Mesenchymal stem cell (in vitro differentiated cells and primary cell): ENCODE measurements at regions not wholly inside any gene's neighbourhood (a gene's known extent, or its start where the extent isn't known, plus 50 kb on each side); places are given as distances from the start of the nearest gene placed in this dataset.
"Not testable (repeated sequence)": the region's sequence is repeated elsewhere in the genome, so short reads cannot be mapped to it uniquely, and the experiment has no call there.

Experiments used
- DNase-seq: peaks from one replicate; pipeline ENCODE4 v3.0.0-alpha.2; 2013
- H2AFZ ChIP-seq: one replicate; pipeline ENCODE4 v1.6.1; 2013; ENCODE audit warnings: low read depth, mild to moderate bottlenecking, control low read depth, inconsistent platforms, low read length, moderate library complexity
- H2AK5ac ChIP-seq: 2 replicates; pipeline ENCODE4 v1.6.1; 2013; ENCODE audit warnings: low read length, moderate library complexity, mild to moderate bottlenecking, inconsistent platforms; ENCODE audit not compliant: severe bottlenecking
- H2BK120ac ChIP-seq: one replicate; pipeline ENCODE4 v1.6.1; 2013; ENCODE audit warnings: low read depth, mild to moderate bottlenecking, inconsistent platforms, low read length, moderate library complexity
- H2BK12ac ChIP-seq, 2 experiments: one replicate each; pipeline ENCODE4 v1.6.1; 2013; ENCODE audit warnings: inconsistent platforms in 2 of 2, low read length in 2 of 2, mild to moderate bottlenecking in 2 of 2, moderate library complexity in 2 of 2, control low read depth in 1 of 2
- H2BK15ac ChIP-seq: one replicate; pipeline ENCODE4 v1.6.1; 2013; ENCODE audit warnings: mild to moderate bottlenecking, low read depth, inconsistent platforms; ENCODE audit not compliant: poor library complexity, severe bottlenecking
- H2BK5ac ChIP-seq: 2 replicates; pipeline ENCODE4 v1.6.1; 2013; ENCODE audit warnings: low read depth, mild to moderate bottlenecking, low read length, control low read depth, inconsistent platforms; ENCODE audit not compliant: poor library complexity, severe bottlenecking
- H3K14ac ChIP-seq, 2 experiments: one replicate each; pipeline ENCODE4 v1.6.1; 2013; ENCODE audit warnings: inconsistent platforms in 2 of 2, low read length in 2 of 2, control low read depth in 1 of 2, mild to moderate bottlenecking in 1 of 2, moderate library complexity in 1 of 2
- H3K18ac ChIP-seq, 2 experiments: one replicate each; pipeline ENCODE4 v1.6.1; 2013; ENCODE audit warnings: inconsistent platforms in 2 of 2, low read length in 2 of 2, control low read depth in 1 of 2, low read depth in 1 of 2, mild to moderate bottlenecking in 1 of 2
- H3K23ac ChIP-seq, 2 experiments: one replicate each; pipeline ENCODE4 v1.6.1; 2013; ENCODE audit warnings: inconsistent platforms in 2 of 2, low read length in 2 of 2, mild to moderate bottlenecking in 2 of 2, moderate library complexity in 2 of 2, control low read depth in 1 of 2
- H3K27ac ChIP-seq: 2 replicates; pipeline ENCODE4 v1.5.1; 2013; ENCODE audit warnings: mild to moderate bottlenecking, moderate library complexity, low read length, control low read depth, inconsistent platforms; ENCODE audit not compliant: poor library complexity, severe bottlenecking
- H3K27me3 ChIP-seq, 2 experiments: 2 replicates each; pipeline versions ENCODE4 v1.6.1 to v1.7.0; 2013; ENCODE audit warnings: low read length in 2 of 2, mild to moderate bottlenecking in 2 of 2, moderate library complexity in 2 of 2, control low read depth in 1 of 2, inconsistent platforms in 1 of 2; ENCODE audit not compliant: control insufficient read depth in 1 of 2, insufficient read depth in 1 of 2
- H3K36me3 ChIP-seq, 2 experiments: 2 replicates each; pipeline versions ENCODE4 v1.6.1 to v1.7.0; 2013; ENCODE audit warnings: low read length in 2 of 2, control low read depth in 1 of 2, inconsistent platforms in 1 of 2, low read depth in 1 of 2, mild to moderate bottlenecking in 1 of 2; ENCODE audit not compliant: insufficient read depth in 2 of 2, control insufficient read depth in 1 of 2
- H3K4ac ChIP-seq, 2 experiments: one replicate each; pipeline ENCODE4 v1.6.1; 2013; ENCODE audit warnings: inconsistent platforms in 2 of 2, low read length in 2 of 2, mild to moderate bottlenecking in 2 of 2, moderate library complexity in 2 of 2, control low read depth in 1 of 2, low read depth in 1 of 2
- H3K4me1 ChIP-seq: 2 replicates; pipeline ENCODE4 v1.6.1; 2013; ENCODE audit warnings: low read depth, low read length, control low read depth; ENCODE audit not compliant: control insufficient read depth, insufficient read depth
- H3K4me2 ChIP-seq: 2 replicates; pipeline ENCODE4 v1.6.1; 2013; ENCODE audit warnings: low read length, mild to moderate bottlenecking, inconsistent platforms; ENCODE audit not compliant: poor library complexity, severe bottlenecking
- H3K4me3 ChIP-seq, 2 experiments: 2 replicates each; pipeline versions ENCODE4 v1.5.1 to v1.7.0; 2013; ENCODE audit warnings: low read length in 2 of 2, mild to moderate bottlenecking in 2 of 2, control low read depth in 1 of 2, low read depth in 1 of 2; ENCODE audit not compliant: insufficient read depth in 1 of 2
- H3K79me1 ChIP-seq: replicated peaks from 2 replicates; pipeline ENCODE4 v1.6.1; 2013; ENCODE audit warnings: mild to moderate bottlenecking, control low read depth, low read length, inconsistent platforms; ENCODE audit not compliant: poor library complexity, severe bottlenecking
- H3K9ac ChIP-seq: 2 replicates; pipeline ENCODE4 v1.7.0; 2013; ENCODE audit warnings: mild to moderate bottlenecking, low read length, moderate library complexity
- H3K9me3 ChIP-seq: 2 replicates; pipeline ENCODE4 v1.7.0; 2013; ENCODE audit warnings: mild to moderate bottlenecking, low read length; ENCODE audit not compliant: control insufficient read depth
- H4K8ac ChIP-seq: one replicate; pipeline ENCODE4 v1.6.1; 2013; ENCODE audit warnings: inconsistent platforms, mild to moderate bottlenecking, low read length, moderate library complexity
- H4K91ac ChIP-seq: one replicate; pipeline ENCODE4 v1.6.1; 2013; ENCODE audit warnings: mild to moderate bottlenecking, low read length, inconsistent platforms
- whole genome bisulfite sequencing: methylation state at CpG from one replicate; pipeline ENCODE4 v1.1.7; 2013; ENCODE audit warnings: mixed read lengths; 5-methylcytosine and 5-hydroxymethylcytosine counted together

GRCh38 chrX:93868289-93868965, 194.4 kb downstream of the FAM133A start:
- no peak overlapping the region for H3K4ac ChIP-seq
- H2BK12ac ChIP-seq, result no peak overlapping the region
- H4K91ac ChIP-seq, result no peak overlapping the region
- no peak overlapping the region for H3K18ac ChIP-seq
- no peak overlapping the region for H2AK5ac ChIP-seq
- H3K9me3 ChIP-seq, result no peaks in the 10 kb centered on the region
- no peak overlapping the region for H3K27ac ChIP-seq
- no peak for DNase-seq
- no peak overlapping the region for H3K14ac ChIP-seq
- H3K27me3 ChIP-seq, result no peaks in the 10 kb centered on the region
- H3K4me3 ChIP-seq, result no peak overlapping the region
- H4K8ac ChIP-seq, result no peak overlapping the region
- no peak overlapping the region for H2BK120ac ChIP-seq
- WGBS, result 84% methylated on average over 8 of the region's 9 CpGs
- no peak overlapping the region for H2AFZ ChIP-seq
- H2BK5ac ChIP-seq, result no peak overlapping the region
- H3K79me1 ChIP-seq, result no peaks in the 10 kb centered on the region
- no peaks in the 10 kb centered on the region for H3K4me1 ChIP-seq
- H3K23ac ChIP-seq, result no peak overlapping the region
- no peaks in the 10 kb centered on the region for H3K36me3 ChIP-seq
- no peak overlapping the region for H3K4me2 ChIP-seq
- no peak overlapping the region for H2BK15ac ChIP-seq
- H3K9ac ChIP-seq, result no peak overlapping the region

GRCh38 chrX:93874554-93874953, 200.5 kb downstream of the FAM133A start:
- Histone ChIP-seq H2BK12ac (no peak overlapping the region), H3K27ac (no peak overlapping the region), H3K18ac (no peak overlapping the region), H3K4me3 (no peak overlapping the region), H3K4me2 (no peak overlapping the region), H3K9ac (no peak overlapping the region), H2AFZ (no peak overlapping the region), H3K4me1 (no peaks in the 10 kb centered on the region), H3K4ac (no peak overlapping the region), H3K27me3 (peaks cover 0 to 6% of the 10 kb centered on the region in 2 experiments), H3K23ac (no peak overlapping the region), H2BK15ac (no peak overlapping the region), H3K14ac (no peak overlapping the region), H2BK5ac (no peak overlapping the region), H3K36me3 (no peaks in the 10 kb centered on the region), H2AK5ac (no peak overlapping the region), H3K9me3 (peaks cover 17% of the 10 kb centered on the region), H4K91ac (no peak overlapping the region), H4K8ac (no peak overlapping the region), H3K79me1 (no peaks in the 10 kb centered on the region), H2BK120ac (no peak overlapping the region)
- peak; percentile 0 for DNase-seq
- WGBS, result no CpG with 5 or more reads among the region's 4 CpGs

- DNase-seq, result no peak
- H3K23ac ChIP-seq, result no peak overlapping the region
- no peak overlapping the region for H4K91ac ChIP-seq
- no peak overlapping the region for H3K9ac ChIP-seq
- H3K4me2 ChIP-seq, result no peak overlapping the region
- H3K27me3 ChIP-seq, result peaks cover 0 to 6% of the 10 kb centered on the region in 2 experiments
- H3K4me1 ChIP-seq, result no peaks in the 10 kb centered on the region
- no peak overlapping the region for H3K27ac ChIP-seq
- H3K14ac ChIP-seq, result no peak overlapping the region
- no peak overlapping the region for H3K18ac ChIP-seq
- H2BK15ac ChIP-seq, result no peak overlapping the region
- H2BK5ac ChIP-seq, result no peak overlapping the region
- no peak overlapping the region for H3K4ac ChIP-seq
- H2BK120ac ChIP-seq, result no peak overlapping the region
- H3K9me3 ChIP-seq, result peaks cover 17% of the 10 kb centered on the region
- 92% methylated on average over 3 of the region's 4 CpGs for WGBS
- no peak overlapping the region for H2AK5ac ChIP-seq
- H3K79me1 ChIP-seq, result no peaks in the 10 kb centered on the region
- no peak overlapping the region for H3K4me3 ChIP-seq
- H2BK12ac ChIP-seq, result no peak overlapping the region
- H2AFZ ChIP-seq, result no peak overlapping the region
- no peak overlapping the region for H4K8ac ChIP-seq
- no peaks in the 10 kb centered on the region for H3K36me3 ChIP-seq
Measured at GRCh38 chrX:93875621-93876282, 201.7 kb downstream of the FAM133A start.

GRCh38 chrX:93921041-93921440, 247.0 kb downstream of the FAM133A start:
- H2AFZ ChIP-seq, H4K8ac ChIP-seq, H3K4me3 ChIP-seq, H3K18ac ChIP-seq, H2AK5ac ChIP-seq, H3K9ac ChIP-seq, H2BK12ac ChIP-seq, H2BK120ac ChIP-seq, DNase-seq, H2BK15ac ChIP-seq, H3K27me3 ChIP-seq, H3K9me3 ChIP-seq, H3K36me3 ChIP-seq, H4K91ac ChIP-seq, H3K4me2 ChIP-seq, H3K4ac ChIP-seq, H3K79me1 ChIP-seq, H3K27ac ChIP-seq, H3K4me1 ChIP-seq, H3K23ac ChIP-seq, H2BK5ac ChIP-seq, H3K14ac ChIP-seq: not testable (repeated sequence)
- WGBS, result no CpG with 5 or more reads among the region's 4 CpGs
